ENCODE measurements at regions not wholly inside any gene's neighbourhood (a gene's known extent, or its start where the extent isn't known, plus 50 kb on each side); places are given as distances from the start of the nearest gene placed in this dataset.

DNA sequence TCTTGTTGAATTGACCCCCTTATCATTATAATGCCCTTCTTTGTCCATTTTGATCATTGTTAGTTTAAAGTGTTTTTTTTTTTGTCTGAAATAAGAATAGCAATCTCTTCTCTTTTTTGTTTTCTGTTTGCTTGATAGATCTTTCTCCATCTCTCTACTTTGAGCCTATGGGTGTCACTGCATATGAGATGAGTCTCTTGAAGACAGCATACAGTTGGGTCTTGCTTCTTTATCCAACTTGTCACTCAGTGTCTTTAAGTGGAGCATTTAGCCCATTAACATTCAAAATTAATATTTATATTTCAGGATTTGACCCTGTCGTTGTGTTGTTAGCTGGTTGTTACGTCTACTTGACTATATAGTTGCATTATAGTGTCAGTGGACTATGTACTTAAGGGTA, 135.4 kb downstream of the HMHB1 start:
- no peak for TF ChIP-seq EZH2 (IDR thresholded peaks at IDR 0.05; ENCODE audit: borderline replicate concordance, low read length)
- TF ChIP-seq, protein P1, sequence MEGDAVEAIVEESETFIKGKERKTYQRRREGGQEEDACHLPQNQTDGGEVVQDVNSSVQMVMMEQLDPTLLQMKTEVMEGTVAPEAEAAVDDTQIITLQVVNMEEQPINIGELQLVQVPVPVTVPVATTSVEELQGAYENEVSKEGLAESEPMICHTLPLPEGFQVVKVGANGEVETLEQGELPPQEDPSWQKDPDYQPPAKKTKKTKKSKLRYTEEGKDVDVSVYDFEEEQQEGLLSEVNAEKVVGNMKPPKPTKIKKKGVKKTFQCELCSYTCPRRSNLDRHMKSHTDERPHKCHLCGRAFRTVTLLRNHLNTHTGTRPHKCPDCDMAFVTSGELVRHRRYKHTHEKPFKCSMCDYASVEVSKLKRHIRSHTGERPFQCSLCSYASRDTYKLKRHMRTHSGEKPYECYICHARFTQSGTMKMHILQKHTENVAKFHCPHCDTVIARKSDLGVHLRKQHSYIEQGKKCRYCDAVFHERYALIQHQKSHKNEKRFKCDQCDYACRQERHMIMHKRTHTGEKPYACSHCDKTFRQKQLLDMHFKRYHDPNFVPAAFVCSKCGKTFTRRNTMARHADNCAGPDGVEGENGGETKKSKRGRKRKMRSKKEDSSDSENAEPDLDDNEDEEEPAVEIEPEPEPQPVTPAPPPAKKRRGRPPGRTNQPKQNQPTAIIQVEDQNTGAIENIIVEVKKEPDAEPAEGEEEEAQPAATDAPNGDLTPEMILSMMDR (conservative IDR thresholded peaks at IDR 0.05 in 1 of 2, IDR thresholded peaks at IDR 0.05 in 1 of 2; ENCODE audit: extremely low read depth in 1 of 2, insufficient read depth in 1 of 2, low read depth in 1 of 2, low read length in 2 of 2): no peak
